OCI-LY1 (cell line): ENCODE measurements at regions not wholly inside any gene's neighbourhood (a gene's known extent, or its start where the extent isn't known, plus 50 kb on each side); places are given as distances from the start of the nearest gene placed in this dataset.

ENCODE experiments used
- H2AFZ ChIP-seq: fragments of 200-600 bp; sonication (generic), shearing (Covaris generic); 2 replicates; pipeline ENCODE4 v1.6.0; 2014; ENCODE audit warnings: antibody characterized with exemption, mild to moderate bottlenecking, low read length
- H3F3A ChIP-seq: fragments of 200-600 bp; sonication (generic), shearing (Covaris generic); 2 replicates; pipeline ENCODE4 v1.6.0; 2014; ENCODE audit warnings: mild to moderate bottlenecking, antibody characterized with exemption, low read length, moderate library complexity; ENCODE audit not compliant: insufficient read depth
- H3K27ac ChIP-seq: fragments of 200-600 bp; sonication (generic); 2 replicates; pipeline ENCODE4 v1.5.1; 2014; ENCODE audit warnings: low read length, mixed run types, mild to moderate bottlenecking, low read depth; ENCODE audit not compliant: poor library complexity, severe bottlenecking
- H3K27me3 ChIP-seq: fragments of 200-600 bp; sonication (generic); 2 replicates; pipeline ENCODE4 v1.6.0; 2014; ENCODE audit warnings: antibody characterized with exemption, mild to moderate bottlenecking, low read length, moderate library complexity; ENCODE audit not compliant: insufficient read depth
- H3K36me3 ChIP-seq: fragments of 200-600 bp; sonication (generic); 2 replicates; pipeline ENCODE4 v1.6.1; 2014; ENCODE audit warnings: mild to moderate bottlenecking, antibody characterized with exemption, low read length, moderate library complexity, mixed read lengths; ENCODE audit not compliant: insufficient read depth
- H3K4me1 ChIP-seq: fragments of 200-600 bp; sonication (generic); 2 replicates; pipeline ENCODE4 v1.5.1; 2014; ENCODE audit warnings: mild to moderate bottlenecking, low read length, moderate library complexity; ENCODE audit not compliant: insufficient read depth, severe bottlenecking
- H3K4me2 ChIP-seq: fragments of 200-600 bp; sonication (generic), shearing (Covaris generic); 2 replicates; pipeline ENCODE4 v1.6.1; 2014; ENCODE audit warnings: low read length
- H3K4me3 ChIP-seq: fragments of 200-600 bp; sonication (generic); 2 replicates; pipeline ENCODE4 v1.5.1; 2014; ENCODE audit warnings: low read length, low read depth, mild to moderate bottlenecking, mixed read lengths; ENCODE audit not compliant: poor library complexity, severe bottlenecking
- H3K79me2 ChIP-seq: fragments of 200-600 bp; shearing (Covaris generic); 2 replicates; pipeline ENCODE4 v1.6.1; 2016; ENCODE audit warnings: mixed run types, low read length, mixed read lengths; ENCODE audit not compliant: insufficient read depth
- H3K9ac ChIP-seq: fragments of 200-600 bp; sonication (generic), shearing (Covaris generic); 2 replicates; pipeline ENCODE4 v1.6.1; 2014; ENCODE audit warnings: mild to moderate bottlenecking, low read length, mixed read lengths
- H3K9me2 ChIP-seq: fragments of 200-600 bp; sonication (generic), shearing (Covaris generic); 2 replicates; pipeline ENCODE4 v1.6.1; 2014; ENCODE audit warnings: low read depth, mild to moderate bottlenecking, low read length, mixed read lengths
- H3K9me3 ChIP-seq: fragments of 200-600 bp; shearing (Covaris generic); 2 replicates; pipeline ENCODE4 v1.6.1; 2014; ENCODE audit warnings: low read length, mixed read lengths
- H4K20me1 ChIP-seq: fragments of 200-600 bp; sonication (generic), shearing (Covaris generic); 2 replicates; pipeline ENCODE4 v1.6.0; 2016; ENCODE audit warnings: mild to moderate bottlenecking, low read length; ENCODE audit not compliant: insufficient read depth
- EZH2 ChIP-seq: fragments of 200-600 bp; sonication (generic), shearing (Covaris generic); IDR thresholded peaks from 2 replicates; pipeline ENCODE4 v1.8.0; 2017; ENCODE audit warnings: borderline replicate concordance, mixed run types, mild to moderate bottlenecking, antibody characterized with exemption, low read length, moderate library complexity, mixed read lengths
- TF ChIP-seq, protein P1 (sequence below): fragments of 200-600 bp; sonication (generic), shearing (Covaris generic); IDR thresholded peaks from 2 replicates; pipeline ENCODE4 v1.5.1; 2017; ENCODE audit warnings: mild to moderate bottlenecking, antibody characterized with exemption, low read length, moderate library complexity, mixed read lengths

DNA sequence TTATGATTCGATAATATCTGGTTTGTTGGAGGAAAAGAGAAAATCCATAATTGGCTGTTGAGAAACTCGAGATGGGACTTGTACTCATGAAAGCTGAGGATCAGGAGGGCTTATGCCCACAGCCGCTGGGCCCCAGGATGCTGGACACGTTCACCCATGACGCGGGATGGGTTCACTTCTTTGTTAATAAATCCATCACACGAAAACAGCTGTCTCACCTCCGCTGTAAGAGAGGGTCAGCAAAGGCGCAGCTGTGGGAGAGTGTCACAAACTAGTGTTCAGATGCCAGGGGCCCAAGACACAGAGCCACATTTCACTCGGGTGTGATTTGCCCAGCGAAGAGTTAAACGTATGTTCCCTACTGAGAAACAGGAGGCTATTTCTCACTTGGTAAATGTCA lies 315.1 kb downstream of the THBS2 start:
- no peak overlapping the region for H3K9ac ChIP-seq
- H3K27ac ChIP-seq, result no peak overlapping the region
- no peak overlapping the region for H2AFZ ChIP-seq
- no peaks in the 10 kb centered on the region for H3K9me3 ChIP-seq
- H3K4me1 ChIP-seq, result no peaks in the 10 kb centered on the region
- H3F3A ChIP-seq, result no peaks in the 10 kb centered on the region
- no peaks in the 10 kb centered on the region for H3K27me3 ChIP-seq
- no peaks in the 10 kb centered on the region for H3K9me2 ChIP-seq
- no peak overlapping the region for H3K4me3 ChIP-seq
- no peaks in the 10 kb centered on the region for H4K20me1 ChIP-seq
- H3K79me2 ChIP-seq, result no peaks in the 10 kb centered on the region
- H3K36me3 ChIP-seq, result no peaks in the 10 kb centered on the region
- H3K4me2 ChIP-seq, result no peak overlapping the region
- TF ChIP-seq, protein P1, sequence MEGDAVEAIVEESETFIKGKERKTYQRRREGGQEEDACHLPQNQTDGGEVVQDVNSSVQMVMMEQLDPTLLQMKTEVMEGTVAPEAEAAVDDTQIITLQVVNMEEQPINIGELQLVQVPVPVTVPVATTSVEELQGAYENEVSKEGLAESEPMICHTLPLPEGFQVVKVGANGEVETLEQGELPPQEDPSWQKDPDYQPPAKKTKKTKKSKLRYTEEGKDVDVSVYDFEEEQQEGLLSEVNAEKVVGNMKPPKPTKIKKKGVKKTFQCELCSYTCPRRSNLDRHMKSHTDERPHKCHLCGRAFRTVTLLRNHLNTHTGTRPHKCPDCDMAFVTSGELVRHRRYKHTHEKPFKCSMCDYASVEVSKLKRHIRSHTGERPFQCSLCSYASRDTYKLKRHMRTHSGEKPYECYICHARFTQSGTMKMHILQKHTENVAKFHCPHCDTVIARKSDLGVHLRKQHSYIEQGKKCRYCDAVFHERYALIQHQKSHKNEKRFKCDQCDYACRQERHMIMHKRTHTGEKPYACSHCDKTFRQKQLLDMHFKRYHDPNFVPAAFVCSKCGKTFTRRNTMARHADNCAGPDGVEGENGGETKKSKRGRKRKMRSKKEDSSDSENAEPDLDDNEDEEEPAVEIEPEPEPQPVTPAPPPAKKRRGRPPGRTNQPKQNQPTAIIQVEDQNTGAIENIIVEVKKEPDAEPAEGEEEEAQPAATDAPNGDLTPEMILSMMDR, result no peak
- no peak for TF ChIP-seq EZH2

DNA sequence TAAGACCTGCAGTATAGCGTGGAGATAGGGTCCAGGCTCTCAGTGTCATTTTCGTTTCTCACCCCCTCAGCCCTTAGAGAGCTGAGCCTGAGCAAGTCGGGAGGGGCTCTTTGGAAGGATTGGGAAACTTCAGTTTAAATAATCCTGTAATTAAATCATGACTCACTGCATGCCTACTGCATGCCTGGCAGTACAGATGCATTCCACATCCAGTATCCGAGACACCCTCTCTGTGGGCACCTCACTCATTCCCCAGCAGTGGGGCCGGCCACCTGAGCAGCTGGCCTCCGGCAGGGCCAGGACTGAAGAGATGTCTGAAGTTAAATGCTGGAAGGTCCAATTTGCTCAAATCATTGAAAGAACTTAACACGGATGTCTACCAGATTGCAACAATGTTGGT lies 316.6 kb downstream of the THBS2 start:
- no peaks in the 10 kb centered on the region for H4K20me1 ChIP-seq
- no peaks in the 10 kb centered on the region for H3K36me3 ChIP-seq
- H3K79me2 ChIP-seq, result no peaks in the 10 kb centered on the region
- no peaks in the 10 kb centered on the region for H3K9me3 ChIP-seq
- H3K27ac ChIP-seq, result no peak overlapping the region
- no peak overlapping the region for H3K4me3 ChIP-seq
- no peaks in the 10 kb centered on the region for H3K9me2 ChIP-seq
- no peaks in the 10 kb centered on the region for H3K4me1 ChIP-seq
- no peaks in the 10 kb centered on the region for H3K27me3 ChIP-seq
- no peaks in the 10 kb centered on the region for H3F3A ChIP-seq
- no peak overlapping the region for H3K4me2 ChIP-seq
- no peak overlapping the region for H2AFZ ChIP-seq
- H3K9ac ChIP-seq, result no peak overlapping the region
- TF ChIP-seq, protein P1, result no peak
- no peak for TF ChIP-seq EZH2

DNA sequence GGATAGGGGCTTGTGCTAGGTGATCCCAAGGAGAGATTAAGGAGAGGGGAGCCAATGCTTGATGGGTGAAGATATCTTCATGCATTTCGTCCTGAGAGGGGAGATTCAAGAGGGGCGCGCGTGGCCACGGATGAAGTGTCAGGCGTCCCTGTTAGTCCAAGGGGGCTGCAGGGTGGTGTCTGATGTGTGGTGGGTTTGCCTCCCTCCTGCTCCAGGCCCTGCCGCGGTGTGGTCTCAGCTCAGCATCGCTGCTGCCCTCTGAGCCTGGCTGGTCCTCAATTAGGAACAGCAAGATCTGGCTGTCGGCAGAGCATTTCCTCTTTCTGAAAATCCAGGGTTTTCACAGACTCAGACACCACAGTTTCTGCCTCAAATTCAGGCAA lies 318.0 kb downstream of the THBS2 start:
- H3K9ac ChIP-seq, result no peak overlapping the region

More for the DNA sequence above, 318.0 kb downstream of the THBS2 start:
- H3K4me2 ChIP-seq, result no peak overlapping the region
- H3K4me3 ChIP-seq, result no peak overlapping the region
- H3K9me3 ChIP-seq, result no peaks in the 10 kb centered on the region
- H2AFZ ChIP-seq, result no peak overlapping the region
- no peaks in the 10 kb centered on the region for H3K4me1 ChIP-seq
- H3K27ac ChIP-seq, result no peak overlapping the region
- no peaks in the 10 kb centered on the region for H3K36me3 ChIP-seq
- no peaks in the 10 kb centered on the region for H3K79me2 ChIP-seq
- H3K27me3 ChIP-seq, result no peaks in the 10 kb centered on the region
- no peak for TF ChIP-seq EZH2
- TF ChIP-seq, protein P1, result no peak
- H3F3A ChIP-seq, result no peaks in the 10 kb centered on the region
- H4K20me1 ChIP-seq, result no peaks in the 10 kb centered on the region
- no peaks in the 10 kb centered on the region for H3K9me2 ChIP-seq
